H9 (cell line): ENCODE measurements at regions not wholly inside any gene's neighbourhood (a gene's known extent, or its start where the extent isn't known, plus 50 kb on each side); places are given as distances from the start of the nearest gene placed in this dataset.

Experiments used
- DNase-seq: peaks from one replicate; pipeline ENCODE4 v3.0.0-alpha.2; 2017
- H2AFZ ChIP-seq: one replicate; pipeline ENCODE4 v1.6.1; 2013; ENCODE audit warnings: mild to moderate bottlenecking, low read length, control low read depth, moderate library complexity
- H2AK5ac ChIP-seq: 2 replicates; pipeline ENCODE4 v1.6.1; 2013; ENCODE audit warnings: low read length, control low read depth, mixed read lengths; ENCODE audit not compliant: insufficient read length
- H2BK120ac ChIP-seq: one replicate; pipeline ENCODE4 v1.6.1; 2013; ENCODE audit warnings: low read depth, mild to moderate bottlenecking, low read length, control low read depth, inconsistent platforms; ENCODE audit not compliant: poor library complexity, severe bottlenecking
- H2BK12ac ChIP-seq: 2 replicates; pipeline ENCODE4 v1.6.1; 2013; ENCODE audit warnings: low read length, control low read depth, mixed read lengths, low read depth; ENCODE audit not compliant: insufficient read length
- H2BK15ac ChIP-seq: 2 replicates; pipeline ENCODE4 v1.6.1; 2013; ENCODE audit warnings: low read depth, low read length, control low read depth
- H2BK20ac ChIP-seq: one replicate; pipeline ENCODE4 v1.6.1; 2013; ENCODE audit warnings: low read depth, mild to moderate bottlenecking, low read length, control low read depth, inconsistent platforms; ENCODE audit not compliant: poor library complexity, severe bottlenecking
- H2BK5ac ChIP-seq: 2 replicates; pipeline ENCODE4 v1.6.1; 2013; ENCODE audit warnings: low read length, control low read depth, mixed read lengths; ENCODE audit not compliant: insufficient read length
- H3K14ac ChIP-seq: 2 replicates; pipeline ENCODE4 v1.6.1; 2013; ENCODE audit warnings: low read length, control low read depth; ENCODE audit not compliant: insufficient read depth
- H3K18ac ChIP-seq: 2 replicates; pipeline ENCODE4 v1.6.1; 2013; ENCODE audit warnings: low read depth, mild to moderate bottlenecking, mixed read lengths, low read length, control low read depth; ENCODE audit not compliant: insufficient read length
- H3K23ac ChIP-seq: 2 replicates; pipeline ENCODE4 v1.6.1; 2013; ENCODE audit warnings: low read length, control low read depth, mixed read lengths, low read depth; ENCODE audit not compliant: insufficient read length
- H3K23me2 ChIP-seq: 2 replicates; pipeline ENCODE4 v1.6.1; 2013; ENCODE audit warnings: low read depth, mild to moderate bottlenecking, mixed read lengths, low read length, control low read depth; ENCODE audit not compliant: insufficient read length, poor library complexity, severe bottlenecking
- H3K27ac ChIP-seq: 2 replicates; pipeline ENCODE4 v1.5.1; 2013; ENCODE audit warnings: low read length, control low read depth, mixed read lengths, low read depth; ENCODE audit not compliant: insufficient read length
- H3K27me3 ChIP-seq: 2 replicates; pipeline ENCODE4 v1.6.1; 2013; ENCODE audit warnings: low read length, control low read depth, inconsistent platforms; ENCODE audit not compliant: insufficient read depth
- H3K4ac ChIP-seq: 2 replicates; pipeline ENCODE4 v1.6.1; 2013; ENCODE audit warnings: low read depth, mild to moderate bottlenecking, control low read depth, inconsistent platforms, low read length, moderate library complexity
- H3K4me1 ChIP-seq: 2 replicates; pipeline ENCODE4 v1.6.1; 2013; ENCODE audit warnings: low read length, control low read depth, inconsistent platforms; ENCODE audit not compliant: insufficient read depth
- H3K4me2 ChIP-seq: 2 replicates; pipeline ENCODE4 v1.6.1; 2013; ENCODE audit warnings: low read length, control low read depth, mixed read lengths; ENCODE audit not compliant: insufficient read length, insufficient read depth
- H3K56ac ChIP-seq: 2 replicates; pipeline ENCODE4 v1.6.1; 2013; ENCODE audit warnings: low read depth, mild to moderate bottlenecking, mixed read lengths, low read length, control low read depth; ENCODE audit not compliant: insufficient read length
- H3K79me1 ChIP-seq: 2 replicates; pipeline ENCODE4 v1.6.1; 2013; ENCODE audit warnings: low read depth, mild to moderate bottlenecking, moderate library complexity, low read length, control low read depth, inconsistent platforms; ENCODE audit not compliant: insufficient read depth, poor library complexity, severe bottlenecking
- H3K79me2 ChIP-seq: 2 replicates; pipeline ENCODE4 v1.6.1; 2013; ENCODE audit warnings: low read length, control low read depth, inconsistent platforms; ENCODE audit not compliant: insufficient read depth
- H3K9ac ChIP-seq: 2 replicates; pipeline ENCODE4 v1.6.1; 2013; ENCODE audit warnings: low read length, control low read depth, mixed read lengths; ENCODE audit not compliant: insufficient read length; ENCODE audit errors: extremely low read depth
- H3K9me3 ChIP-seq: one replicate; pipeline ENCODE4 v1.6.1; 2013; ENCODE audit warnings: low read depth, low read length, inconsistent platforms; ENCODE audit not compliant: control insufficient read depth
- H3T11ph ChIP-seq: one replicate; pipeline ENCODE4 v1.6.1; 2013; ENCODE audit warnings: mild to moderate bottlenecking, low read length, control low read depth, inconsistent platforms
- H4K20me1 ChIP-seq: one replicate; pipeline ENCODE4 v1.6.1; 2013; ENCODE audit not compliant: control insufficient read depth, insufficient read length, insufficient read depth
- H4K5ac ChIP-seq: 2 replicates; pipeline ENCODE4 v1.6.1; 2013; ENCODE audit warnings: low read depth, mild to moderate bottlenecking, mixed read lengths, low read length, control low read depth; ENCODE audit not compliant: insufficient read length
- H4K8ac ChIP-seq: replicated peaks from 2 replicates; pipeline ENCODE4 v1.6.1; 2013; ENCODE audit warnings: low read length, control low read depth, mixed read lengths, low read depth; ENCODE audit not compliant: insufficient read length
- H4K91ac ChIP-seq: 2 replicates; pipeline ENCODE4 v1.6.1; 2013; ENCODE audit warnings: low read depth, mild to moderate bottlenecking, moderate library complexity, mixed read lengths, low read length, control low read depth; ENCODE audit not compliant: insufficient read length
- H3K27ac Mint-ChIP-seq, 3 experiments: 2 replicates in 2 of 3; 3 replicates in 1 of 3; pipeline ENCODE4 v1.8.0; 2020 to 2021; ENCODE audit warnings: mixed read lengths in 3 of 3, mild to moderate bottlenecking in 1 of 3, moderate library complexity in 1 of 3
- H3K27me3 Mint-ChIP-seq: 2 replicates; pipeline ENCODE4 v1.8.0; 2021; ENCODE audit warnings: low read depth, mild to moderate bottlenecking, moderate library complexity, mixed read lengths
- H3K36me3 Mint-ChIP-seq, 3 experiments: 2 replicates in 2 of 3; 3 replicates in 1 of 3; pipeline ENCODE4 v1.8.0; 2020 to 2021; ENCODE audit warnings: low read depth in 3 of 3, mixed read lengths in 3 of 3; ENCODE audit not compliant: insufficient read depth in 1 of 3
- H3K4me1 Mint-ChIP-seq, 2 experiments: 2 replicates each; pipeline ENCODE4 v1.8.0; 2020; ENCODE audit warnings: mixed read lengths in 2 of 2
- H3K4me3 Mint-ChIP-seq, 2 experiments: 2 replicates in 1 of 2; 3 replicates in 1 of 2; pipeline ENCODE4 v1.8.0; 2020 to 2021; ENCODE audit warnings: mild to moderate bottlenecking in 2 of 2, mixed read lengths in 2 of 2, moderate library complexity in 1 of 2
- H3K9me3 Mint-ChIP-seq, 2 experiments: 2 replicates in 1 of 2; 3 replicates in 1 of 2; pipeline ENCODE4 v1.8.0; 2020; ENCODE audit warnings: mild to moderate bottlenecking in 2 of 2, mixed read lengths in 2 of 2, moderate library complexity in 1 of 2
- WGBS: extraction: QIAGEN DNeasy Blood & Tissue Kit; methylation state at CpG from one replicate; pipeline ENCODE4 v1.1.7; 2013; ENCODE audit warnings: missing lambda C conversion rate, low lambda C conversion rate, mixed read lengths; ENCODE audit not compliant: insufficient read length; ENCODE audit errors: extremely low coverage; 5-methylcytosine and 5-hydroxymethylcytosine counted together
- TF ChIP-seq, protein P1 (sequence below): fragments of 200-600 bp; sonication (generic); conservative IDR thresholded peaks from 3 replicates; pipeline ENCODE4 v1.8.0; 2021; ENCODE audit warnings: antibody characterized with exemption, mild to moderate bottlenecking

DNA sequence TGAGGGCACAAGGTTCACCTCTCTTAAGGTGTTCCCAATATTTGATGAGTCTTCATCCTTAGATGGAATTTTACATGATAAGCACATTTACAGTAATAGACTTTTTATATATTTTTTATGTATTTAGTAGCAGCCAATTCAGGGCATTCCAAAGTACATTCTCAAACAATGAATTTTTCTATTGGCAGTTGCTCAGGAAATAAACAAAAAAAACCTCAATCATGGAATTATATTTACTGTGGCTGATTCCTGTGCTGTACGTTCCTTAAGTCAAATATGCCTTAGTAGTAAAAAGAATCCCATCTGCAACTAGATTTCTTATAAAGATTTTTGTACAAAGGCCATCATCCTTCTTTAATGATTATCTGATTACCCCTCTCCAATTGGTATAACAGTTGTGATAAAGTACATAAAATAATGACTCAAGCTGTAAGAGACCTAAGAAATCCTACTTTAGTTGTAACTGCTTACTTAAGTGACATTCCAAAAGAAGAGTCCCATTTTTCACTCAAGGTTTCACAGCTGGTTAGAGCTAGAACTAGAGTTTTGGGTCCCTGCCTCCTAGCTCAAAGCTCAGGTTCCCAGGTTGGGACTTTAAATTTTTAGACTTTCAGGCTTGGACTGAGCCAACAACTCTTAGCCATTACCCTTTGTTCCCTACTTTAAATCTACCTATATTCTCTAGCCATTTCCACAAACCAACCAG is 152.7 kb downstream of the FHIP1A start:
- no peak overlapping the region for H3K9ac ChIP-seq
- Mint-ChIP-seq H3K27me3 (no peaks in the 10 kb centered on the region), H3K9me3 (no peaks in the 10 kb centered on the region), H3K4me3 (no peak overlapping the region), H3K27ac (no peak overlapping the region), H3K4me1 (peaks cover 0 to 3% of the 10 kb centered on the region in 2 experiments; a peak in 2 of 4 replicates), H3K36me3 (no peaks in the 10 kb centered on the region)
- no peak overlapping the region for H3K18ac ChIP-seq
- H3K23ac ChIP-seq = no peak overlapping the region
- no peak overlapping the region for H3K4me2 ChIP-seq
- no peak overlapping the region for H2AFZ ChIP-seq
- no peak overlapping the region for H3K4ac ChIP-seq
- 0 out of 2 replicates have a peak, but pooled peaks cover 2% of the 10 kb centered on the region for H3K79me2 ChIP-seq
- no peaks in the 10 kb centered on the region for H3K27me3 ChIP-seq
- WGBS = no CpG with 5 or more reads among the region's 1 CpG
- H3K14ac ChIP-seq = no peak overlapping the region
- no peak overlapping the region for H2BK120ac ChIP-seq
- H4K91ac ChIP-seq = no peak overlapping the region
- no peak overlapping the region for H4K5ac ChIP-seq
- no peak overlapping the region for H3T11ph ChIP-seq
- H4K8ac ChIP-seq = no peak overlapping the region
- H3K56ac ChIP-seq = no peak overlapping the region
- H2BK12ac ChIP-seq = no peak overlapping the region
- H3K27ac ChIP-seq = no peak overlapping the region
- H3K4me1 ChIP-seq = no peaks in the 10 kb centered on the region
- no peaks in the 10 kb centered on the region for H3K79me1 ChIP-seq
- no peak overlapping the region for H2BK5ac ChIP-seq
- H3K9me3 ChIP-seq = no peaks in the 10 kb centered on the region
- H4K20me1 ChIP-seq = no peaks in the 10 kb centered on the region
- H2BK20ac ChIP-seq = no peak overlapping the region
- no peak for DNase-seq
- no peak overlapping the region for H2BK15ac ChIP-seq
- H2AK5ac ChIP-seq = no peak overlapping the region
- TF ChIP-seq, protein P1, sequence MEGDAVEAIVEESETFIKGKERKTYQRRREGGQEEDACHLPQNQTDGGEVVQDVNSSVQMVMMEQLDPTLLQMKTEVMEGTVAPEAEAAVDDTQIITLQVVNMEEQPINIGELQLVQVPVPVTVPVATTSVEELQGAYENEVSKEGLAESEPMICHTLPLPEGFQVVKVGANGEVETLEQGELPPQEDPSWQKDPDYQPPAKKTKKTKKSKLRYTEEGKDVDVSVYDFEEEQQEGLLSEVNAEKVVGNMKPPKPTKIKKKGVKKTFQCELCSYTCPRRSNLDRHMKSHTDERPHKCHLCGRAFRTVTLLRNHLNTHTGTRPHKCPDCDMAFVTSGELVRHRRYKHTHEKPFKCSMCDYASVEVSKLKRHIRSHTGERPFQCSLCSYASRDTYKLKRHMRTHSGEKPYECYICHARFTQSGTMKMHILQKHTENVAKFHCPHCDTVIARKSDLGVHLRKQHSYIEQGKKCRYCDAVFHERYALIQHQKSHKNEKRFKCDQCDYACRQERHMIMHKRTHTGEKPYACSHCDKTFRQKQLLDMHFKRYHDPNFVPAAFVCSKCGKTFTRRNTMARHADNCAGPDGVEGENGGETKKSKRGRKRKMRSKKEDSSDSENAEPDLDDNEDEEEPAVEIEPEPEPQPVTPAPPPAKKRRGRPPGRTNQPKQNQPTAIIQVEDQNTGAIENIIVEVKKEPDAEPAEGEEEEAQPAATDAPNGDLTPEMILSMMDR = no peak
- no peaks in the 10 kb centered on the region for H3K23me2 ChIP-seq
